Liver (tissue), 3 donors: ENCODE measurements at regions not wholly inside any gene's neighbourhood (a gene's known extent, or its start where the extent isn't known, plus 50 kb on each side); places are given as distances from the start of the nearest gene placed in this dataset.

Source experiments
- CTCF ChIP-seq: fragments of 150-350 bp; IDR thresholded peaks from 2 replicates; pipeline ENCODE4 v1.5.1; 2017; ENCODE audit warnings: improper control_type of control experiment, low read depth, low read length; ENCODE audit not compliant: missing input control
- RXRA ChIP-seq, 2 donors: IDR thresholded peaks; 2 replicates each; pipeline ENCODE4 v1.6.1; 2017 to 2018; ENCODE audit warnings: antibody characterized with exemption in 2 of 2, mild to moderate bottlenecking in 1 of 2
- donor health status: healthy.
- donor health status: healthy.

DNA sequence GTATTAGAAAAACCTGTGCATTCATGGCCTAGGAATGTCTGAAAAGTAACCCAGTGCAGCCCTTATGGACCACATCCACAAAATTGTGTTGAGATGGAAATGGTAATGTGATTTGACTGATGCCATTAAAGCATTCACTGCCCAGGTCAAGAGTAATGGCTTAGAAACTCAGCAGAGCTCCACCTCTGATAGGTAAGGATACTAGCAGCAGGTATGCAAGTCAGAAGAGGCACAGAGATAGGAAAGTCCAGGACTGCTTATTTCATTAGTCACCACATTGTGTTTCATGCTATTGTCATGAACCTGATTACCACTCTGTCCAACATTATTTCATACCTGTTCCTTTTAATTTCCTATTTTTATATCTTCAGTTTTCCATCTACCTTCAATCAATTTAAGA is 2042.2 kb downstream of the ARAP2 start:
- no peak for TF ChIP-seq CTCF
- TF ChIP-seq RXRA (IDR thresholded peaks at IDR 0.05), result no peak
